GM18508 (cell line): ENCODE measurements at regions not wholly inside any gene's neighbourhood (a gene's known extent, or its start where the extent isn't known, plus 50 kb on each side); places are given as distances from the start of the nearest gene placed in this dataset.

Experiments
- ATAC-seq: cut with Tn5 transposase; IDR thresholded peaks from one replicate; pipeline ENCODE4 v1.9.1; 2021; ENCODE audit warnings: moderate number of reproducible peaks; ENCODE audit not compliant: insufficient read depth, unreplicated experiment

GRCh38 chr3:31043184-31043819 lies 148.8 kb upstream of the GADL1 start:
- no peak for ATAC-seq

DNA sequence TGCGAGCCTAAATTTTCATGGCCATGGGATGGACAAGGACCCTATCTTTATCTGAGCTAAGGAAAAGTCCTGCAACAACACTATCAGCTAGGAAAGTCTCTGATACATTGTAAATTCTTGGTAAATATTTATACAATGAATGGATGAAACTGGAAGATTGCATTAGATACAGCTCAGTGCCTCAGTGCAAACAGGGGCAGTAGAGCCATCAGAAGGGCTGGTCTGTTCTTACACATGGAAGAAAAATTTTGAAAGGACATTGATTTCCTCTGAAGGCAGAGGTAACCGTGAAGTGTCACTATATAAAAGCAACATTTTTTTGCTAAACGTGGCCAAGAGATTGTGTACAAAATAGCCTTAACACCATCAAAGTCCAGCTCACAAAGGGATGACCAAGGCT lies 153.2 kb upstream of the GADL1 start:
- ATAC-seq: no peak

- ATAC-seq: no peak
Measured at GRCh38 chr3:31048143-31048542, 153.7 kb upstream of the GADL1 start.

DNA sequence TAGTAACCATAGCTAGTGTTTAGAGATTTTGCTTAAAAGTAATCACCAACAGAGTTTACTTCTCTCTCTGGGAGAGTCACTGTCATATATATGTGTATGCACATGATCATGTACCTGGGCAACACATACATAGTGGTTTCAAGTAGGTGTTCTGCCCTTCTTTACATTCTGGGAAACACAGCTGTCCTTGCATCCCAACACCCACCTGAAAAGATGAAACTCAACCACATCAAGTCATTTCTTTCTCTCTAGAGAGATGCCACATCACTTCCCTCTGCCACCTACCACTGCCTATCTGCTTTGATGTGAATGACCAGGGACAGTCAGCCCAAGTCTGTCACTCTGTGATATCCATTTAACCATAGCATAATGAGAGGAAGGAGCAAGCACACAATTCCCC lies 155.8 kb upstream of the GADL1 start:
- no peak for ATAC-seq

- ATAC-seq: no peak
Measured at GRCh38 chr3:31051226-31051625, 156.8 kb upstream of the GADL1 start.

DNA sequence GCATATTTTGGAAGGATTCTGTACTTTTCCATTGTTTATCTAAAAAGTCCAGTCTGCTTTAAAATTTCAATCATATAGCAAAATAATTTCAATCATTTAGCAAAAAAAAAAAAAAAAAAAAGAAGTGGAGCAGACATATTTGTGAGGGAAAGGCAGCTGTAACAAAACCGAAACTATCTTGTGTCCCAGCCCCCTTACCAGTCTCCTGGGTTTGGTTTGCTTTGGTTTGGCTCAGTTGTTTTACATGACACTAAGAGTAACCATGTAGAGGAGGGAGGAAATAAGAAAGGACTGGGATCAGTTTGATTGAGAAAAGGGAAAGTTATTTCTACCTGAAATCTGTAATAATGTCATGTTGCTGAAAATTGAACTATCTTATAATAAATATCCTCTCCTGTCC lies 158.8 kb upstream of the GADL1 start:
- no peak for ATAC-seq

DNA sequence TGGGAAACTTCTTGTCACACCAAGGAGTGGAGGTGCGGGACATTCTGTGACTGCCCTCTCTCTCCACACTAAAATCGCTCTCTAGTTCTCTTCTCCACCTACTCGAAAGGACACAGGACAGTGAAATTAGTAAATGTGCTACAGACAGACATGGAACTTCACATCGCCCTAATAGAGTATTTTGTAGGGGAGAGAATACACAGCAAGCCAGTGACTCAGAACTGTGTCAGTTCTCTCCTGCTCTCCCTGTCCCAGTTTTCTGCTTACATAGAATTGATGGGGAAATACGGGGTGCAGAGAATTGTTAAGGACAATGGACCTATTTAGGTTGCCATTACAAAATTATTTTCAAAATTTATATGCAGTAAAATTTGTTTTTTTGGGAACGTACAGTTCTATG lies 159.6 kb upstream of the GADL1 start:
- no peak for ATAC-seq

GRCh38 chr3:31055757-31056156 lies 161.3 kb upstream of the GADL1 start:
- no peak for ATAC-seq

DNA sequence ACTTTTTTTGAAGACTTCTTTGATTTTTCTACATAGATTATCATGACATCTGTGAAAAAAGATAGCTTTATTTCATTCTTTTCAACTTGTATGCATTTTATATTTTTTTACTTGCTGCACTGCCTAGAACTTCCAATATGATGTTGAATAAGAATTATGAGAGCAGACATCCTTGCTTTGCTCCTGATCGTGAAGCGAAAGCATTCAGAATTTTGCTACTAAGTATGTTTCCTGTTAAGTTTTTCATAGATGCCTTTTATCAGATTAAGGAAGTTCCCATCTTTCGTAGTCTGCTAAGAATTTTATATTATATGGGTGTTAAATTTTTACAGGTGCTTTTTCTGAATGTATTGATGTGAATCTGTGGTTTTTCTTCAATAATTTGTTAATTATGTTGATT lies 163.4 kb upstream of the GADL1 start:
- ATAC-seq: no peak

DNA sequence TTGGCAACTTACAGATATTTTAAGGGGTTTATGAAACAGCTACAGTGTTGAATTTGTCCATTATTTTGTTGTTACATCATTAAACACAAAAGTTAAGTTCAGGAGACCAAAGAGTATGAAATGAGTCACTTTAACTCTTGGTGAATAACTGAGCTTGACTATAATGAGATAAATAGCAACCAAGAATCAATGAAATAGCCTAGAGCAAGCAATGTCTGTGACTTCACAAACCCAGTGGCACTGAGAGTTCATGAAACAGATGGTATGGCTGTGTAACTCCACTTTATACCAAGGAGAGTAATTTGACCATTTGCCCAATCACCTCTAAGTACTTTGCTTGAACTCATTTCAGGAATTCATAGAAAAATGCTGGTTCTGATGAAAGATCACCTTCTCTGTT lies 169.6 kb upstream of the GADL1 start:
- ATAC-seq: no peak

DNA sequence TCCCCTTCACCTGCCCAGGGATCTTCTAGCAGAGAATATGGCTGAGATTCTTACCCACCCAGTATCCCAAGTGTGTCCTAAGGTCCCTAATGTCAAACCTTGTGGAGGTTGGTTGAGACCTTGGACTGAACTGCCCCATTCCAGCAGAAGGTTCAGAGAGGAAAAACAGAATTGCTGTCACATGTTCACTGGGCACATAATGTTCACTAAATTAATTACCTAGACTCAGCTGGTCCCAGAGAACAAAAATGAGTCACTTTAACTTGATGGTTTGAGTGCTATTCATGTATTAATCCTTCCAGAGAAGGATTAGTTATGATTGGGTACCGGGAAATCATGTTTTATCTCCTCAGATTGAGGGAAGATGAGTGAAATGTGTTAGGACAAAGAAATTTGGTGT lies 171.3 kb upstream of the GADL1 start:
- no peak for ATAC-seq

DNA sequence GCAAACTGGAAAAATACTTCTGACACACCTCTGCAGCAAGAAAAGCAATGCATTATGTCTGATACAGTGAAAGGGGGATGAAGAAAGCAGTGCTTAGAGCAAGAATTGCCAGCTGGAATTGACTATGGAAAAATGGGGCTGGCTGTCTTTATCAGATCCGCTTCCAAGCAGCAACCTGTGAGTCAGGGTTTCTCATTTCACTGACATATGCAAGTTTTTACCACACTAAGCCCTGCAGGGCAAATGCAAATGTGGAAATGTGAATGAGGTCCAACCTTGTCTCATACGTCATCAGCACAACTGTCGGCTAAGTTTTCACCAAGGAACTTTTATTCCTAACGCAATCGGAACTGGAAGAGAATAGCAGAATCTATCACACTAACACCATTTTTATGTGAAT lies 172.5 kb upstream of the GADL1 start:
- no peak for ATAC-seq

- ATAC-seq: no peak
Measured at GRCh38 chr3:31075471-31075870, 181.0 kb upstream of the GADL1 start.

DNA sequence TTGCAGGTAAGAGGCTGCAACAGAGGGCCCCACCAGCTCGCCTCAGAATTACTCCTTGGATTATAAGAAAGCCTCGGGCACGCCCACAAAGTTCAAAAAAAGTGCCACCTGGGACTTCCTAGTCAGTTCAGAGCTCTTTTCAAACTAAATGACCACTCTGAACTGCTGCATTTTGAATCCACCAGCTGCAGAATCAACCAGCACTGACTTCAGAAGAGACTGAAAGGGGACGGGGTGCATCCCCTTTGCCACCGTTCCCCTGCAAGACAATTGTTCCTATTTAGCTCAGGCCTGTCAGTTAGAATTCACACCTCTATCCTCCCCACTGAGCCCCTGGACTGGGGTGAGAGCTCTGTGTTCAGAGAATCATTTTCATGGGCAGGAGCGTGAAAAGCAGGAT lies 181.4 kb upstream of the GADL1 start:
- no peak for ATAC-seq

GRCh38 chr3:31077021-31077601 lies 182.7 kb upstream of the GADL1 start:
- no peak for ATAC-seq

GRCh38 chr3:31077826-31078225 lies 183.4 kb upstream of the GADL1 start:
- no peak for ATAC-seq

DNA sequence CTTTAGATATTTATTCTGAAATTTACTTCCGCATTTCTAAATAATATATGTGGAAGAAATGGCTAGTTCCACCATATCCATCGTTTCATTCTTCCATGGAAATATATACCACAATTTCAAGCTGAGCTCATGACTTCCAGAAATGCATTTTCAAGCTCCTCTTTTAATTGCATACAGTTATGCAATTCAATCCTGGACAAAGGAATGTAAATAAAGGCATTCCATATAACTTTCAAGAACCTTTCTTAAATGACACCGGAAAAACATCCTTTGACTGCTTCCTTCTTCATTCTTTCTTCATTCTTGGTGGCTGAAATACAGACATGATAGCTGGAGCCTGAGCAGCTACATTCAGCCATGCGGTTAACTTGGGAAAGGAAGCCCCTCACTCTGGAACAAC lies 185.2 kb upstream of the GADL1 start:
- no peak for ATAC-seq

GRCh38 chr3:31081018-31081662 lies 186.7 kb upstream of the GADL1 start:
- ATAC-seq: no peak

DNA sequence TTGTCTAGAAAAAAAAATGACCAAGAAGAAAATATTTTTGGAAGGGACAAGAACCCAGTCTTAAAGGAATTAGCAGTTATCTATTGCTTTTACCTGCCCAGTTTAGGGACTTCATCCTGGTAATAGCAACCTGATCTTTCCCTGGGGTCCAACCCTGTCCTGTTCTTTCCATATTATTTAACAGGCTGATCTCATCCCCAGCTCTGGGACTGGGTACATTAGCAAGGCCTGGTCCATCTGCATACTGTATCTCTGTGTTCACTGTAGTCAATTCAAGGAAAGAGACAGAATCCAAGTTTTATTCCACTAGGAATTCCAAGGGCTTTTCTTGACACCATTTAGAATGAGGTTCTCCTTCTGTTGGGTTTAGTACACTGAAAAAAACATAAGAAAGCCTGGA lies 191.7 kb upstream of the GADL1 start:
- ATAC-seq: no peak

DNA sequence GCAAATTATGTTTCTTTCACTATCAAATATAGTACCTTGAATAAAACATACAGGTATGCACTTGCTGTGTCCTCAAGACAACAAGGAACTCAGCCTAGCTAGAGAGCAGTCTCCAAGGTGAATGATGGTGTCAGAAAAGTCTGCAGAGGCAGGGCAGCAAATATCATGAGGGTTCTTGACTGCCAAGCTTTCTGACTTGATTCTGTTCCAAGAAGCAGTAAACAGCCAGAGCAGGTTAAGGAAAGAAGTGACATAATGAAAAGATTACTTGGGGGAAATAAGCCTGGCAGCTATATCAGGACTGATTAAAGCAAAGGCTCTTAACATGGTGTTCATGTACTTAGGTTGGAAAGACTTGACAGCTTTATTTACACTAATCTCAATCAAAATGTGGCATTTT lies 192.2 kb upstream of the GADL1 start:
- ATAC-seq: no peak

DNA sequence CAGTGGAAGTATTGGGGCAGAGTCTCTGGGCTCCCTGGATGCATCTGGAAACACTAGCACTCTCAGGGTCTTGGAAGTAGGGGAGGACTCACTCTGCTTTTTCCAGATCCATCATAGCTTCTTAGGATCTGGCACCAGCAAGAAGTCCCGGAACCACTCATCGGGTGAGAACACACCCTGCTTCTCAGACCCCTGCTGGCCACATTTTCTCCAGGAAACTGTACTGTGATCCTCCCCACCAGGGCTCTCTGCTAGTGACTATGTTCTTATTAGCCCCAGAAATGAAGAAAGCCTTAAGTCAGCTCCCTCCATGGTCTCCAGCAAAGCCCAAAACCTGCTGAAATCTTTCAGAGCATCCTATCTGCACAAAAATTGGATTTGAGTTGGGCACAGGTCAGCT lies 197.3 kb upstream of the GADL1 start:
- no peak for ATAC-seq
